ENCODE measurements at regions not wholly inside any gene's neighbourhood (a gene's known extent, or its start where the extent isn't known, plus 50 kb on each side); places are given as distances from the start of the nearest gene placed in this dataset.

- no peaks in the 10 kb centered on the region for H3K4me1 ChIP-seq (ENCODE audit: insufficient read depth, low read length)
- Mint-ChIP-seq H3K27me3 (ENCODE audit: low read depth, unreplicated experiment) (no peaks in the 10 kb centered on the region), H3K4me3 (ENCODE audit: unreplicated experiment) (no peak overlapping the region), H3K36me3 (ENCODE audit: low read depth, unreplicated experiment) (no peaks in the 10 kb centered on the region), H3K4me1 (ENCODE audit: low read depth, unreplicated experiment) (no peaks in the 10 kb centered on the region), H3K9me3 (ENCODE audit: unreplicated experiment) (no peaks in the 10 kb centered on the region), H3K27ac (ENCODE audit: unreplicated experiment) (no peak overlapping the region)
- H3K4me2 ChIP-seq (ENCODE audit: low read length) = no peak overlapping the region
- H3K9me3 ChIP-seq (ENCODE audit: insufficient read depth, low read depth, low read length) = no peaks in the 10 kb centered on the region
- FAIRE-seq (no peak), DNase-seq (ENCODE audit: low read depth) (no peak)
- H3K4me3 ChIP-seq (ENCODE audit: insufficient read depth, low read depth, low read length) = no peak overlapping the region
- H3K79me2 ChIP-seq (ENCODE audit: insufficient read depth, low read length) = no peaks in the 10 kb centered on the region
- H3K27ac ChIP-seq (ENCODE audit: low read depth, low read length) = no peak overlapping the region
- no peaks in the 10 kb centered on the region for H3K36me3 ChIP-seq (ENCODE audit: insufficient read depth, low read length)
- no peaks in the 10 kb centered on the region for H3K27me3 ChIP-seq (ENCODE audit: insufficient read depth, low read length)
- no peak overlapping the region for H3K9ac ChIP-seq (ENCODE audit: low read length)
- TF ChIP-seq CTCF (IDR thresholded peaks at IDR 0.05; ENCODE audit: insufficient read depth, low read depth, low read length) = no peak
- TF ChIP-seq EZH2 (IDR thresholded peaks at IDR 0.05; ENCODE audit: insufficient read depth, low read length) = no peak
- H2AFZ ChIP-seq (ENCODE audit: low read depth, low read length) = no peak overlapping the region
- no peaks in the 10 kb centered on the region for H4K20me1 ChIP-seq (ENCODE audit: insufficient read depth, low read length)
Observed at GRCh38 chr7:10718768-10719167, 254.9 kb upstream of the PHF14 start.

GRCh38 chr7:10720042-10720441, 253.6 kb upstream of the PHF14 start:
- Mint-ChIP-seq H3K9me3 (ENCODE audit: unreplicated experiment) (no peaks in the 10 kb centered on the region), H3K27ac (ENCODE audit: unreplicated experiment) (no peak overlapping the region), H3K4me1 (ENCODE audit: low read depth, unreplicated experiment) (no peaks in the 10 kb centered on the region), H3K4me3 (ENCODE audit: unreplicated experiment) (no peak overlapping the region), H3K36me3 (ENCODE audit: low read depth, unreplicated experiment) (no peaks in the 10 kb centered on the region), H3K27me3 (ENCODE audit: low read depth, unreplicated experiment) (no peaks in the 10 kb centered on the region)
- DNase-seq (ENCODE audit: low read depth) (no peak), FAIRE-seq (no peak)
- no peaks in the 10 kb centered on the region for H4K20me1 ChIP-seq (ENCODE audit: insufficient read depth, low read length)
- TF ChIP-seq CTCF (IDR thresholded peaks at IDR 0.05; ENCODE audit: insufficient read depth, low read depth, low read length) = no peak
- no peak for TF ChIP-seq EZH2 (IDR thresholded peaks at IDR 0.05; ENCODE audit: insufficient read depth, low read length)
- H3K27me3 ChIP-seq (ENCODE audit: insufficient read depth, low read length) = no peaks in the 10 kb centered on the region
- H2AFZ ChIP-seq (ENCODE audit: low read depth, low read length) = no peak overlapping the region
- H3K9ac ChIP-seq (ENCODE audit: low read length) = no peak overlapping the region
- H3K4me2 ChIP-seq (ENCODE audit: low read length) = no peak overlapping the region
- no peaks in the 10 kb centered on the region for H3K9me3 ChIP-seq (ENCODE audit: insufficient read depth, low read depth, low read length)
- no peak overlapping the region for H3K4me3 ChIP-seq (ENCODE audit: insufficient read depth, low read depth, low read length)
- no peak overlapping the region for H3K27ac ChIP-seq (ENCODE audit: low read depth, low read length)
- H3K4me1 ChIP-seq (ENCODE audit: insufficient read depth, low read length) = no peaks in the 10 kb centered on the region
- no peaks in the 10 kb centered on the region for H3K79me2 ChIP-seq (ENCODE audit: insufficient read depth, low read length)
- H3K36me3 ChIP-seq (ENCODE audit: insufficient read depth, low read length) = no peaks in the 10 kb centered on the region

GRCh38 chr7:10721289-10721688, 252.4 kb upstream of the PHF14 start:
- H3K27me3 Mint-ChIP-seq (ENCODE audit: low read depth, unreplicated experiment) = no peaks in the 10 kb centered on the region
- H3K36me3 ChIP-seq (ENCODE audit: insufficient read depth, low read length) = no peaks in the 10 kb centered on the region
- H3K27ac Mint-ChIP-seq (ENCODE audit: unreplicated experiment) = no peak overlapping the region
- FAIRE-seq (no peak), DNase-seq (ENCODE audit: low read depth) (no peak)
- H3K9me3 ChIP-seq (ENCODE audit: insufficient read depth, low read depth, low read length) = no peaks in the 10 kb centered on the region
- no peaks in the 10 kb centered on the region for H3K4me1 Mint-ChIP-seq (ENCODE audit: low read depth, unreplicated experiment)
- H3K36me3 Mint-ChIP-seq (ENCODE audit: low read depth, unreplicated experiment) = no peaks in the 10 kb centered on the region
- no peak overlapping the region for H3K9ac ChIP-seq (ENCODE audit: low read length)
- no peak overlapping the region for H3K27ac ChIP-seq (ENCODE audit: low read depth, low read length)
- no peak overlapping the region for H3K4me3 Mint-ChIP-seq (ENCODE audit: unreplicated experiment)
- H3K4me3 ChIP-seq (ENCODE audit: insufficient read depth, low read depth, low read length) = no peak overlapping the region
- no peaks in the 10 kb centered on the region for H3K27me3 ChIP-seq (ENCODE audit: insufficient read depth, low read length)
- H3K9me3 Mint-ChIP-seq (ENCODE audit: unreplicated experiment) = no peaks in the 10 kb centered on the region
- TF ChIP-seq EZH2 (IDR thresholded peaks at IDR 0.05; ENCODE audit: insufficient read depth, low read length) = no peak
- no peak for TF ChIP-seq CTCF (IDR thresholded peaks at IDR 0.05; ENCODE audit: insufficient read depth, low read depth, low read length)
- H4K20me1 ChIP-seq (ENCODE audit: insufficient read depth, low read length) = no peaks in the 10 kb centered on the region
- no peak overlapping the region for H2AFZ ChIP-seq (ENCODE audit: low read depth, low read length)
- no peaks in the 10 kb centered on the region for H3K79me2 ChIP-seq (ENCODE audit: insufficient read depth, low read length)
- no peak overlapping the region for H3K4me2 ChIP-seq (ENCODE audit: low read length)
- no peaks in the 10 kb centered on the region for H3K4me1 ChIP-seq (ENCODE audit: insufficient read depth, low read length)

Measured in astrocyte (in vitro differentiated cells and primary cell).